ENCODE measurements at regions not wholly inside any gene's neighbourhood (a gene's known extent, or its start where the extent isn't known, plus 50 kb on each side); places are given as distances from the start of the nearest gene placed in this dataset.

DNA sequence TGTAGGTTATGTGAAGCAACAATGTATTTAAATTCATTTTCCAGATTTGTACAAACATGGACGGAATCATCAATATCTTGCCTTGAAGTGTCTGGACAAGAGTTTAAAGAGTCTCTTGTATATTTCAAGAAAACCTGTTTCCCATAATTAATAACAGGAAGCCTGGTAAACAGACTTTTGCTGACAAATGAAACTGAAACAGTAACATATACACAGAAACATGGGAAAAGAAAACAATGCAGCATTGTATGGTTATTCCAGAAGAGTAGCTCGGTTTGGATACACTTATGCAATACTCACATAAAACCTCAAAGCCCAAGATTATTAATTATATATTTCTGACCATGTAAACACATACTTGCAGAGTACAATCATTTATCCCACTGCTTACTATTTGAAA is 265.5 kb downstream of the PTPRC start:
- Mint-ChIP-seq H3K27ac (ENCODE audit: unreplicated experiment) (peak overlapping the region; percentile 78), H3K4me1 (ENCODE audit: unreplicated experiment) (peaks cover 64% of the 10 kb centered on the region), H3K9me3 (ENCODE audit: unreplicated experiment) (no peaks in the 10 kb centered on the region), H3K4me3 (ENCODE audit: unreplicated experiment) (no peak overlapping the region), H3K36me3 (ENCODE audit: unreplicated experiment) (peaks cover 40% of the 10 kb centered on the region), H3K27me3 (ENCODE audit: unreplicated experiment) (no peaks in the 10 kb centered on the region)
- TF ChIP-seq, protein P1, sequence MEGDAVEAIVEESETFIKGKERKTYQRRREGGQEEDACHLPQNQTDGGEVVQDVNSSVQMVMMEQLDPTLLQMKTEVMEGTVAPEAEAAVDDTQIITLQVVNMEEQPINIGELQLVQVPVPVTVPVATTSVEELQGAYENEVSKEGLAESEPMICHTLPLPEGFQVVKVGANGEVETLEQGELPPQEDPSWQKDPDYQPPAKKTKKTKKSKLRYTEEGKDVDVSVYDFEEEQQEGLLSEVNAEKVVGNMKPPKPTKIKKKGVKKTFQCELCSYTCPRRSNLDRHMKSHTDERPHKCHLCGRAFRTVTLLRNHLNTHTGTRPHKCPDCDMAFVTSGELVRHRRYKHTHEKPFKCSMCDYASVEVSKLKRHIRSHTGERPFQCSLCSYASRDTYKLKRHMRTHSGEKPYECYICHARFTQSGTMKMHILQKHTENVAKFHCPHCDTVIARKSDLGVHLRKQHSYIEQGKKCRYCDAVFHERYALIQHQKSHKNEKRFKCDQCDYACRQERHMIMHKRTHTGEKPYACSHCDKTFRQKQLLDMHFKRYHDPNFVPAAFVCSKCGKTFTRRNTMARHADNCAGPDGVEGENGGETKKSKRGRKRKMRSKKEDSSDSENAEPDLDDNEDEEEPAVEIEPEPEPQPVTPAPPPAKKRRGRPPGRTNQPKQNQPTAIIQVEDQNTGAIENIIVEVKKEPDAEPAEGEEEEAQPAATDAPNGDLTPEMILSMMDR (IDR thresholded peaks at IDR 0.05) = no peak
- DNase-seq (ENCODE audit: extremely low spot score, unreplicated experiment) = no peak

DNA sequence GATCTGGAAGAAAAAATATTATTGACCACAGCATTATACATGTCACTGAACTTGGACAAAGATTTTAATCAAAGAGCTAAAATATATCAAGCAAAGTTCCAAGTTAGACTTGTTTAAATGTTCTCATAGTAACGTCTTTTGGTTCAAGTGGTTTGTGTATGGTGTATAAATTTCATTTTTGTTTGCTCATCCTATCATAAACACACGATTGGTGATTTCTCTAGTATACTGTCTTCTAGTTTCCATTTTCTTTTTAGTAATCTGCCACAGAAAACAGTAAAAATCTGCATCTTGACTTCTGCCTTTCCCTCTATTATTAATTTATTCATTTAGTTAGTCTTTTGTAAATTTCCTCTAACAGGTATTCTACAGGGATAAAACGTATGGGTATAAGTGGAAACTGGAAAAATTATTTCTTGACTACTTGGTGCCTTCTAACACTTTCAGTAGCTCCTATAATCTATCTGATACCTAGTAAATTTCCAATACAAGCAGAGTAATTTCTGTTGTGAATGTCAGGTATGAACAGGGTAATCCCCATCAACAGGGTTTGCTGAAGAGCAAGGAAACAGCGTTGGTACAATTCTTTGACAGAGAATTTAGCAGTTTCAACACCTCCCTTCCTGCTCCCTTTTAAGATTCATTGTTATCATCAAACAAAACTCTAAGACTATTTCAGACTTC is 268.0 kb downstream of the PTPRC start:
- H3K9me3 Mint-ChIP-seq (ENCODE audit: unreplicated experiment) = no peaks in the 10 kb centered on the region
- DNase-seq (ENCODE audit: extremely low spot score, unreplicated experiment) = no peak
- no peak overlapping the region for H3K4me3 Mint-ChIP-seq (ENCODE audit: unreplicated experiment)
- TF ChIP-seq, protein P1 (IDR thresholded peaks at IDR 0.05) = no peak
- H3K27me3 Mint-ChIP-seq (ENCODE audit: unreplicated experiment) = no peaks in the 10 kb centered on the region
- H3K27ac Mint-ChIP-seq (ENCODE audit: unreplicated experiment) = no peak overlapping the region
- H3K4me1 Mint-ChIP-seq (ENCODE audit: unreplicated experiment) = peaks cover 69% of the 10 kb centered on the region
- H3K36me3 Mint-ChIP-seq (ENCODE audit: unreplicated experiment) = peaks cover 33% of the 10 kb centered on the region

DNA sequence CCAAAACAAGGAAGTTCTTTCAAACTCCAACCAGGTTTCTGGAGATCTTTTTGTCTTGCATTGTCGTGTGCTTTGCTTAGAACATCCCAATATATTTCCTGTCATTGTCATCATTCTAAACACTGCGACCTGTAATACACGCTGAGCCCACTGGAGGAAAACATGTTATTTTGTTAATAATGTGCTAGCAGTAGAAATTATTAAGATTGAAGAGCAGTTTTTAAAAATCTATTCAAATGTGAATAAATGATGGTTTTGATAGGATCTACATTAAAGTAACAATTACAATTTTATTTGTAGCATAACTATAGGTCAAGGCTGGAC is 268.5 kb downstream of the PTPRC start:
- H3K36me3 Mint-ChIP-seq (ENCODE audit: unreplicated experiment) = peaks cover 37% of the 10 kb centered on the region
- peaks cover 70% of the 10 kb centered on the region for H3K4me1 Mint-ChIP-seq (ENCODE audit: unreplicated experiment)
- H3K27me3 Mint-ChIP-seq (ENCODE audit: unreplicated experiment) = no peaks in the 10 kb centered on the region
- no peak for DNase-seq (ENCODE audit: extremely low spot score, unreplicated experiment)
- TF ChIP-seq, protein P1 (IDR thresholded peaks at IDR 0.05) = no peak
- H3K9me3 Mint-ChIP-seq (ENCODE audit: unreplicated experiment) = no peaks in the 10 kb centered on the region
- no peak overlapping the region for H3K4me3 Mint-ChIP-seq (ENCODE audit: unreplicated experiment)
- no peak overlapping the region for H3K27ac Mint-ChIP-seq (ENCODE audit: unreplicated experiment)

DNA sequence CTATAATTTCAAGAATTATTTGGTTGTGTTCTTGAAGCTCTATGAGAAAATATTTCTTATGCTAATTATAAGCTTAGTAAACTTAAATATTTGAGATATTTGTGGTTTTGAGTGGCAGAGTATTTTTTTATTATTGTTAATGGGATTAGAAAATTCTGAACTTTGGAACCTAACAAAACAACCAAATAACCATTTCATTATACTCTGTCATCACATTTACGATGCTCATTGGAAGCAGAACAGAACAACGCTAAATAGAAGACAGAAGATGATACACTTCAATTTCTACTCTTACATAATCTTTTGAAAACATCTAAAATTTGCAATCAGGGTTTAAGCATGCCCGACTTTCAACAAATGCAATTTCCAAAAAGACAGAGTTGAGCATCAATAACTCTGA is 270.2 kb downstream of the PTPRC start:
- Mint-ChIP-seq H3K27me3 (ENCODE audit: unreplicated experiment) (no peaks in the 10 kb centered on the region), H3K36me3 (ENCODE audit: unreplicated experiment) (peaks cover 43% of the 10 kb centered on the region), H3K9me3 (ENCODE audit: unreplicated experiment) (no peaks in the 10 kb centered on the region), H3K4me1 (ENCODE audit: unreplicated experiment) (peaks cover 66% of the 10 kb centered on the region), H3K27ac (ENCODE audit: unreplicated experiment) (no peak overlapping the region), H3K4me3 (ENCODE audit: unreplicated experiment) (no peak overlapping the region)
- TF ChIP-seq, protein P1 (IDR thresholded peaks at IDR 0.05) = no peak
- no peak for DNase-seq (ENCODE audit: extremely low spot score, unreplicated experiment)

DNA sequence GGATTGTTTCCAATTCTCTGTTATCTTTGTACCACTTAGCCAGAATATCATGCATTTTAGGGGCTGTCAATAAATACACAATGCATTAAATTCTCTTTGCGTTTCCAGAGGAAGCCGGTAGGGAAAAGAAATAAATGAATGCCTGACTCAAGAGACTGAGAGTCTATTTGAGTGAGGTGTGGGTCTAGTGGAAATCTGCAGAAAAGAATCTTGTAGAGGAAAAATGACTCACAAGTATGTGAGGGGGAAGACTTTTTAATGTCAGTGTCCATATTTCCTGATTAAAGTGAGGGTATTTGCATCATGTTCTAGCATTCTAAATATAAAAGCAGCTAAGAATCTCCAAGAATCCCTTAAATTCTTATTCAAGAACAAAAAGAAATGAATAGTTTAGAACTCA is 271.1 kb downstream of the PTPRC start:
- Mint-ChIP-seq H3K27ac (ENCODE audit: unreplicated experiment) (peak overlapping the region; percentile 25), H3K27me3 (ENCODE audit: unreplicated experiment) (no peaks in the 10 kb centered on the region), H3K36me3 (ENCODE audit: unreplicated experiment) (peaks cover 45% of the 10 kb centered on the region), H3K4me3 (ENCODE audit: unreplicated experiment) (no peak overlapping the region), H3K9me3 (ENCODE audit: unreplicated experiment) (no peaks in the 10 kb centered on the region), H3K4me1 (ENCODE audit: unreplicated experiment) (peaks cover 64% of the 10 kb centered on the region)
- TF ChIP-seq, protein P1 (IDR thresholded peaks at IDR 0.05) = no peak
- DNase-seq (ENCODE audit: extremely low spot score, unreplicated experiment) = no peak
